Thyroid gland (tissue), 4 donors: ENCODE measurements at regions not wholly inside any gene's neighbourhood (a gene's known extent, or its start where the extent isn't known, plus 50 kb on each side); places are given as distances from the start of the nearest gene placed in this dataset.

Experiments used
- DNase-seq, 2 donors: peaks; one replicate each; pipeline ENCODE4 v3.0.0-alpha.2; 2019
- H3K27ac ChIP-seq, 3 donors: fragments of 200-600 bp; sonication (generic); 1 replicate in 2 of 3; 2 replicates in 1 of 3; pipeline ENCODE4 v1.5.1; 2016 to 2019; ENCODE audit warnings: mild to moderate bottlenecking in 1 of 3, moderate library complexity in 1 of 3
- H3K27me3 ChIP-seq: fragments of 200-600 bp; sonication (generic); one replicate; pipeline ENCODE4 v1.5.1; 2019
- H3K36me3 ChIP-seq, 2 donors: fragments of 200-600 bp; sonication (generic); one replicate each; pipeline ENCODE4 v1.5.1; 2016 to 2019
- H3K4me1 ChIP-seq, 2 donors: fragments of 200-600 bp; sonication (generic); one replicate each; pipeline ENCODE4 v1.5.1; 2017 to 2019
- H3K4me3 ChIP-seq, 3 donors: fragments of 200-600 bp; sonication (generic); replicated peaks in 1 of 3; 1 replicate in 2 of 3; 2 replicates in 1 of 3; pipeline ENCODE4 v1.5.1; 2016; ENCODE audit warnings: mild to moderate bottlenecking in 1 of 3
- H3K9me3 ChIP-seq: fragments of 200-600 bp; sonication (generic); one replicate; pipeline ENCODE4 v1.5.1; 2017
- POLR2A ChIP-seq, 2 donors: fragments of 450-650 bp; IDR thresholded peaks; one replicate each; pipeline ENCODE4 v1.6.1; 2017; ENCODE audit warnings: antibody characterized with exemption in 2 of 2, mild to moderate bottlenecking in 2 of 2, moderate library complexity in 1 of 2
- WGBS, 2 donors: methylation state at CpG; one replicate each; pipeline ENCODE4 v1.1.5; 2017; 5-methylcytosine and 5-hydroxymethylcytosine counted together
- intact Hi-C: fragments of 100-400 bp; cut with DNase I; formaldehyde crosslinking; loops from one replicate; pipeline ENCODE4 v1.15.1; 2023
- TF ChIP-seq, protein P1 (sequence below), 6 experiments: fragments of 200-600 bp in 3 of 6; fragments of 450-650 bp in 3 of 6; sonication (generic) in 3 of 6; IDR thresholded peaks; one replicate each; pipeline ENCODE4 v1.5.1; 2016 to 2019; ENCODE audit warnings: antibody characterized with exemption in 6 of 6, mild to moderate bottlenecking in 2 of 6, inconsistent platforms in 1 of 6, moderate library complexity in 1 of 6

GRCh38 chr9:89666950-89667349, 62.1 kb downstream of the GADD45G start:
- no peaks in the 10 kb centered on the region for H3K36me3 ChIP-seq
- WGBS, 2 donors = 96 to 98% methylated on average over 6 of the region's 6 CpGs
- peaks cover 78 to 82% of the 10 kb centered on the region in 2 donors for H3K4me1 ChIP-seq

DNA sequence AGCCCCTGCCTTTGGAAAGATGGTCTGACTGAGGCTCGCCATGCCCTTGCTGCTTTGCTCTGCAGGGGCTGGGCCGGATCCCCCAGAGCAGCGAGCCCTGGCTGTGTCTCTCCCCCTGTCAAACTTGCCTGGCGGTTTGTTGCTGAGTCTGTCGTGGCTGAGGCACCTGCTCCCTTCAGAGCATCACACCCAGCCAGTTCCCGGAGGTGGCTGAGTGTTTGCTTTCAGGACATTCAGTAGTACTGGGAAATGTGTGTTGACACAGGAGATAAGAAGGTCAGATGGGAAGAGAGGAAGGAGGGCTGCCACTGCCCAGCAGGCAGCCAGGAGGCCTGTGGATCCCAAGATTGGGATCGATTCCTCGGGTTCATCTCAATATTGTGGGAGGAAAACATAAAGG, 62.9 kb downstream of the GADD45G start:
- peak; percentile 78 to 82 for DNase-seq
- Histone ChIP-seq H3K4me1 (peaks cover 73 to 77% of the 10 kb centered on the region in 2 donors), H3K4me3 (no peak overlapping the region), H3K9me3 (no peaks in the 10 kb centered on the region), H3K27me3 (no peaks in the 10 kb centered on the region), H3K36me3 (no peaks in the 10 kb centered on the region), H3K27ac (peak overlapping the region; percentile 88 to 93 (median 92))
- 53 to 57% methylated on average over 6 to 8 of the region's 8 CpGs for WGBS, 2 donors
- intact Hi-C loops = no loop called here
- TF ChIP-seq, protein P1, sequence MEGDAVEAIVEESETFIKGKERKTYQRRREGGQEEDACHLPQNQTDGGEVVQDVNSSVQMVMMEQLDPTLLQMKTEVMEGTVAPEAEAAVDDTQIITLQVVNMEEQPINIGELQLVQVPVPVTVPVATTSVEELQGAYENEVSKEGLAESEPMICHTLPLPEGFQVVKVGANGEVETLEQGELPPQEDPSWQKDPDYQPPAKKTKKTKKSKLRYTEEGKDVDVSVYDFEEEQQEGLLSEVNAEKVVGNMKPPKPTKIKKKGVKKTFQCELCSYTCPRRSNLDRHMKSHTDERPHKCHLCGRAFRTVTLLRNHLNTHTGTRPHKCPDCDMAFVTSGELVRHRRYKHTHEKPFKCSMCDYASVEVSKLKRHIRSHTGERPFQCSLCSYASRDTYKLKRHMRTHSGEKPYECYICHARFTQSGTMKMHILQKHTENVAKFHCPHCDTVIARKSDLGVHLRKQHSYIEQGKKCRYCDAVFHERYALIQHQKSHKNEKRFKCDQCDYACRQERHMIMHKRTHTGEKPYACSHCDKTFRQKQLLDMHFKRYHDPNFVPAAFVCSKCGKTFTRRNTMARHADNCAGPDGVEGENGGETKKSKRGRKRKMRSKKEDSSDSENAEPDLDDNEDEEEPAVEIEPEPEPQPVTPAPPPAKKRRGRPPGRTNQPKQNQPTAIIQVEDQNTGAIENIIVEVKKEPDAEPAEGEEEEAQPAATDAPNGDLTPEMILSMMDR (IDR thresholded peaks at IDR 0.05) = peak in 1 of 6 experiments; percentile 7
- TF ChIP-seq POLR2A (IDR thresholded peaks at IDR 0.05) = no peak

More at GRCh38 chr9:89666950-89667349, 62.1 kb downstream of the GADD45G start:
- Histone ChIP-seq H3K27me3 (no peaks in the 10 kb centered on the region), H3K4me3 (no peak overlapping the region), H3K27ac (peak overlapping the region; percentile 88 to 93 (median 92)), H3K9me3 (no peaks in the 10 kb centered on the region)
- DNase-seq = no peak
- TF ChIP-seq POLR2A (IDR thresholded peaks at IDR 0.05) = no peak
- TF ChIP-seq, protein P1 (IDR thresholded peaks at IDR 0.05) = no peak
- intact Hi-C loops = no loop called here

- peak; percentile 66 to 68 for DNase-seq
- TF ChIP-seq, protein P1 (IDR thresholded peaks at IDR 0.05) = peak in 1 of 6 experiments; percentile 2
- no peak for TF ChIP-seq POLR2A (IDR thresholded peaks at IDR 0.05)
- Histone ChIP-seq H3K4me3 (no peak overlapping the region), H3K4me1 (peaks cover 73 to 77% of the 10 kb centered on the region in 2 donors), H3K27me3 (no peaks in the 10 kb centered on the region), H3K9me3 (no peaks in the 10 kb centered on the region), H3K36me3 (no peaks in the 10 kb centered on the region), H3K27ac (peak overlapping the region; percentile 88 to 93 (median 92))
- WGBS, 2 donors = 39 to 50% methylated on average over 7 of the region's 7 CpGs
- intact Hi-C loops = no loop called here
Observed at GRCh38 chr9:89668216-89668865, 63.5 kb downstream of the GADD45G start.

DNA sequence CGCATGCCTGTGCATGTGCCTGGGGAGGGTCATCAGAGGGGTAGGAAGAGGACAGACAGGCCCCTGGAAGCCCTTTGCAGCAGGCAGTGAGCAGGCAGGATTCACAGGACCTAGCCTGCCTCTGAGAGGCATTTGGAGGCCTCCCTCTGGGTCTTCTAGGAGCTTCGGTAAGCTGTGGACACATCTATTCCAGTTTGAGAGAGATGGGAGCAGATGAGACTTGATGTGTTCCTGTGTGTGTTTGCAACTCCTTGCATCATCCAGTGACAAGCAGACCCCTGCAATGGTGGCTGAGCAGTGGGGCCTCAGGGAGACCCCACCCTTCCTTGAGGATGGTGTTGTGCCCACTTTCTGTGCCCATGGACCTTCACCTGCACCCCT, 64.0 kb downstream of the GADD45G start:
- 94 to 100% methylated on average over 2 of the region's 2 CpGs for WGBS, 2 donors
- Histone ChIP-seq H3K27ac (peak overlapping the region; percentile 88 to 93 (median 92)), H3K36me3 (no peaks in the 10 kb centered on the region), H3K4me3 (no peak overlapping the region), H3K9me3 (no peaks in the 10 kb centered on the region), H3K27me3 (no peaks in the 10 kb centered on the region), H3K4me1 (peaks cover 69 to 72% of the 10 kb centered on the region in 2 donors)
- intact Hi-C loops = no loop called here
- TF ChIP-seq, protein P1 (IDR thresholded peaks at IDR 0.05) = no peak
- TF ChIP-seq POLR2A (IDR thresholded peaks at IDR 0.05) = no peak
- DNase-seq = no peak

DNA sequence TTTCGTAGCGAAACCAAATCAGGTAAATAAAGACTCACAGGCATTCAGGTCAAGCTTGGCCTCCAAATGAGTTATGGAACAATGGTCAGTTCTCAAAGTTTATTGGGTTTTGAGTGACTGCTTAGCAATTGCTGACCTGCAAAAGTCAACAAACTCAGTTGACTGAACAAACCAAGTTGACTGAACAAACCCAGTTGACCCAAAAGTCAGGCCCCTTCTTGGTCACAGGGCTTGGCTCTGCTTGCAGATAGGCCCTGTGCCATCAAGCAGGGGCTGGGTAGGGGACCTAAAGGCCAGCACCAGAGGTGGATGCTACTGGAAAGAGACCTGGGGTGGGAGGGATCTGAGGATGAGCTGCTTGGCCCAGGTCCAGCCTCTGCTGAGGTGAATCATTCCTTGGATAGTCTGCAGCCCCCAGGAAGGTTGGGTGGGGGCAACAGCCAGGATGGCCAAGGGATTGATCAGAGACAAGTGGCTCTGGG, 64.6 kb downstream of the GADD45G start:
- intact Hi-C loops = no loop called here
- peak overlapping the region; percentile 88 to 93 (median 92) for H3K27ac ChIP-seq
- DNase-seq = peak; percentile 66 to 75
- H3K4me3 ChIP-seq = no peak overlapping the region
- TF ChIP-seq, protein P1 (IDR thresholded peaks at IDR 0.05) = no peak
- no peak for TF ChIP-seq POLR2A (IDR thresholded peaks at IDR 0.05)
- no peaks in the 10 kb centered on the region for H3K9me3 ChIP-seq
- no peaks in the 10 kb centered on the region for H3K36me3 ChIP-seq
- no peaks in the 10 kb centered on the region for H3K27me3 ChIP-seq
- 44 to 78% methylated on average over 2 of the region's 2 CpGs for WGBS, 2 donors
- H3K4me1 ChIP-seq = peaks cover 64 to 67% of the 10 kb centered on the region in 2 donors
